ENCODE measurements at regions not wholly inside any gene's neighbourhood (a gene's known extent, or its start where the extent isn't known, plus 50 kb on each side); places are given as distances from the start of the nearest gene placed in this dataset.

DNA sequence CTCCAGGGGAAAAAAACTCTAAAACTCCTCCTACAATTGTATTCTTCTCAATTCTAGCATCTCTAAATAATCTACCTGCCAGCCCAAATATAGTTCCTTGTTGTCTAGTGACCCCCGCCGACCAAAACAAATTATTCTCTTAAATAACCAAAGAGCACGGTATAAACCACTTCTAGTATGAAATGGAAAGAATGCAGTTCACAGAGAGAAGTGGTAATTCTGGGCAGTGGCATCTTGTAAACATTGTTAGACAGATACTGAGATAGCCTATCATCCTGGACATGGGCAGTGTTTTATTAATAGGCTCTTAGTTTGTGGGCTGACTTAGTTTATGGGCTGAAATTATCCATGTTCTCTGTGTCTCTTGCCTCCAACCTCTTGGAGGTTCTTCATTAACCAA lies 1412.6 kb upstream of the CDH9 start:
- TF ChIP-seq, protein P1, sequence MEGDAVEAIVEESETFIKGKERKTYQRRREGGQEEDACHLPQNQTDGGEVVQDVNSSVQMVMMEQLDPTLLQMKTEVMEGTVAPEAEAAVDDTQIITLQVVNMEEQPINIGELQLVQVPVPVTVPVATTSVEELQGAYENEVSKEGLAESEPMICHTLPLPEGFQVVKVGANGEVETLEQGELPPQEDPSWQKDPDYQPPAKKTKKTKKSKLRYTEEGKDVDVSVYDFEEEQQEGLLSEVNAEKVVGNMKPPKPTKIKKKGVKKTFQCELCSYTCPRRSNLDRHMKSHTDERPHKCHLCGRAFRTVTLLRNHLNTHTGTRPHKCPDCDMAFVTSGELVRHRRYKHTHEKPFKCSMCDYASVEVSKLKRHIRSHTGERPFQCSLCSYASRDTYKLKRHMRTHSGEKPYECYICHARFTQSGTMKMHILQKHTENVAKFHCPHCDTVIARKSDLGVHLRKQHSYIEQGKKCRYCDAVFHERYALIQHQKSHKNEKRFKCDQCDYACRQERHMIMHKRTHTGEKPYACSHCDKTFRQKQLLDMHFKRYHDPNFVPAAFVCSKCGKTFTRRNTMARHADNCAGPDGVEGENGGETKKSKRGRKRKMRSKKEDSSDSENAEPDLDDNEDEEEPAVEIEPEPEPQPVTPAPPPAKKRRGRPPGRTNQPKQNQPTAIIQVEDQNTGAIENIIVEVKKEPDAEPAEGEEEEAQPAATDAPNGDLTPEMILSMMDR (IDR thresholded peaks at IDR 0.05): no peak
- TF ChIP-seq EP300 (IDR thresholded peaks at IDR 0.05; ENCODE audit: borderline replicate concordance in 1 of 2, low read depth in 1 of 2, low read length in 1 of 2): no peak
- no peak for TF ChIP-seq CHD2 (IDR thresholded peaks at IDR 0.05; ENCODE audit: low read length, partially characterized antibody)
- no peak for TF ChIP-seq GATA2 (CRISPR knock-in tag; IDR thresholded peaks at IDR 0.05)
- TF ChIP-seq, protein P2, sequence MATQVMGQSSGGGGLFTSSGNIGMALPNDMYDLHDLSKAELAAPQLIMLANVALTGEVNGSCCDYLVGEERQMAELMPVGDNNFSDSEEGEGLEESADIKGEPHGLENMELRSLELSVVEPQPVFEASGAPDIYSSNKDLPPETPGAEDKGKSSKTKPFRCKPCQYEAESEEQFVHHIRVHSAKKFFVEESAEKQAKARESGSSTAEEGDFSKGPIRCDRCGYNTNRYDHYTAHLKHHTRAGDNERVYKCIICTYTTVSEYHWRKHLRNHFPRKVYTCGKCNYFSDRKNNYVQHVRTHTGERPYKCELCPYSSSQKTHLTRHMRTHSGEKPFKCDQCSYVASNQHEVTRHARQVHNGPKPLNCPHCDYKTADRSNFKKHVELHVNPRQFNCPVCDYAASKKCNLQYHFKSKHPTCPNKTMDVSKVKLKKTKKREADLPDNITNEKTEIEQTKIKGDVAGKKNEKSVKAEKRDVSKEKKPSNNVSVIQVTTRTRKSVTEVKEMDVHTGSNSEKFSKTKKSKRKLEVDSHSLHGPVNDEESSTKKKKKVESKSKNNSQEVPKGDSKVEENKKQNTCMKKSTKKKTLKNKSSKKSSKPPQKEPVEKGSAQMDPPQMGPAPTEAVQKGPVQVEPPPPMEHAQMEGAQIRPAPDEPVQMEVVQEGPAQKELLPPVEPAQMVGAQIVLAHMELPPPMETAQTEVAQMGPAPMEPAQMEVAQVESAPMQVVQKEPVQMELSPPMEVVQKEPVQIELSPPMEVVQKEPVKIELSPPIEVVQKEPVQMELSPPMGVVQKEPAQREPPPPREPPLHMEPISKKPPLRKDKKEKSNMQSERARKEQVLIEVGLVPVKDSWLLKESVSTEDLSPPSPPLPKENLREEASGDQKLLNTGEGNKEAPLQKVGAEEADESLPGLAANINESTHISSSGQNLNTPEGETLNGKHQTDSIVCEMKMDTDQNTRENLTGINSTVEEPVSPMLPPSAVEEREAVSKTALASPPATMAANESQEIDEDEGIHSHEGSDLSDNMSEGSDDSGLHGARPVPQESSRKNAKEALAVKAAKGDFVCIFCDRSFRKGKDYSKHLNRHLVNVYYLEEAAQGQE (IDR thresholded peaks at IDR 0.05; ENCODE audit: low read depth, low read length): no peak

Data from SK-N-SH (cell line).